ENCODE measurements at regions not wholly inside any gene's neighbourhood (a gene's known extent, or its start where the extent isn't known, plus 50 kb on each side); places are given as distances from the start of the nearest gene placed in this dataset.

DNA sequence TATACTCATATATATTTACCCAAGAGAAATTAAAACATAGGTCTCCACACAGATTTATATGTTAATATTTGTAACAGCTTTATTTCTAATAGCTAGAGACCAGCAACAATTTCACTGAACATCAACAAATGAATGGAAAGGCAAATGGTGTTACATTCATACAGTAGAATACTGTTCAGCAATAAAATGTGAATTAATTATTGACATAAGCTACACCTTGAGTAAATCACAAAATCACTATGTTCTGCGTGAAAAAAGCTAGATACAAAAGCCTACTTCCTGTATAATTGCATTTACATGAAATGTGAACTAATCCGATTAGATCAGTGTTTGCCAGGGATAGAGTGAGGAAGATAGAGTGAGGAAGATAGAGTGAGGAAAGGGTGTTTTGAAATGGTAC lies 945.7 kb downstream of the SQOR start:
- no peaks in the 10 kb centered on the region for H3K4me1 ChIP-seq (ENCODE audit: control extremely low read depth in 1 of 4, control insufficient read depth in 4 of 4, insufficient read depth in 4 of 4, low read length in 3 of 4)

DNA sequence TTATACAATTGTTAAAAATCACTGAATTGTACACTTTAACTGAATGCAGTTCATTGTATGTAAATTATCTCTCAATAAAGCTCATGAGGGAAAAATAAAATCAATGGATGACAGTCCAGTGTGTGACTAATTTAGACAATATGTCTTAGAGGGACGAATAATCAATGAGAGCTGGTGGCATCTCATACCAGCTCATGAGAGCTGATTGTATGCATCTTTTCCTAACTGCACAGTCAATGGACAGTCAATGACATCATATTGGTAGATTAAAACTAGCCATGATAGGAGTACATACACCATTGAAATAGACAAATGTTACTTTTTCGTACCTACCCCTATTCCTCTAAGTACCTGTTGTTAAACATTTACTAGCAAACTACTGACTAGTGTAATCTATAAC lies 946.1 kb downstream of the SQOR start:
- no peaks in the 10 kb centered on the region for H3K36me3 ChIP-seq (ENCODE audit: control insufficient read depth in 4 of 4, insufficient read depth in 4 of 4, low read length in 3 of 4)
- H3K27ac ChIP-seq (ENCODE audit: insufficient read depth in 1 of 2, low read depth in 1 of 2, low read length in 2 of 2, poor library complexity in 1 of 2, severe bottlenecking in 2 of 2), result no peak overlapping the region
- no peak overlapping the region for H3K4me3 ChIP-seq (ENCODE audit: control insufficient read depth in 1 of 7, extremely low read depth in 1 of 7, insufficient read depth in 4 of 7, low read depth in 2 of 7, low read length in 6 of 7)
- H3K9me3 ChIP-seq (ENCODE audit: control extremely low read depth in 1 of 5, control insufficient read depth in 4 of 5, insufficient read depth in 2 of 5, low read depth in 1 of 5, low read length in 4 of 5), result no peaks in the 10 kb centered on the region
- no peaks in the 10 kb centered on the region for H3K4me1 ChIP-seq (ENCODE audit: control extremely low read depth in 1 of 4, control insufficient read depth in 4 of 4, insufficient read depth in 4 of 4, low read length in 3 of 4)
- POLR2A ChIA-PET, result no interaction called here
- H3K27me3 ChIP-seq (replicated peaks in 2 of 5; ENCODE audit: control insufficient read depth in 4 of 5, insufficient read depth in 5 of 5, low read length in 4 of 5), result no peaks in the 10 kb centered on the region
- CTCF ChIA-PET, result no interaction called here
- DNase-seq, result no peak
- 91% methylated on average over 1 of the region's 2 CpGs for WGBS (ENCODE audit: insufficient coverage)

More for the DNA sequence above, 945.7 kb downstream of the SQOR start:
- H3K27me3 ChIP-seq (replicated peaks in 2 of 5; ENCODE audit: control insufficient read depth in 4 of 5, insufficient read depth in 5 of 5, low read length in 4 of 5), result no peaks in the 10 kb centered on the region
- H3K9me3 ChIP-seq (ENCODE audit: control extremely low read depth in 1 of 5, control insufficient read depth in 4 of 5, insufficient read depth in 2 of 5, low read depth in 1 of 5, low read length in 4 of 5), result no peaks in the 10 kb centered on the region
- POLR2A ChIA-PET, result no interaction called here
- H3K4me3 ChIP-seq (ENCODE audit: control insufficient read depth in 1 of 7, extremely low read depth in 1 of 7, insufficient read depth in 4 of 7, low read depth in 2 of 7, low read length in 6 of 7), result no peak overlapping the region
- WGBS (ENCODE audit: insufficient coverage), result no CpG with 5 or more reads among the region's 2 CpGs
- DNase-seq, result no peak
- no peaks in the 10 kb centered on the region for H3K36me3 ChIP-seq (ENCODE audit: control insufficient read depth in 4 of 4, insufficient read depth in 4 of 4, low read length in 3 of 4)
- H3K27ac ChIP-seq (ENCODE audit: insufficient read depth in 1 of 2, low read depth in 1 of 2, low read length in 2 of 2, poor library complexity in 1 of 2, severe bottlenecking in 2 of 2), result no peak overlapping the region
- CTCF ChIA-PET, result no interaction called here

DNA sequence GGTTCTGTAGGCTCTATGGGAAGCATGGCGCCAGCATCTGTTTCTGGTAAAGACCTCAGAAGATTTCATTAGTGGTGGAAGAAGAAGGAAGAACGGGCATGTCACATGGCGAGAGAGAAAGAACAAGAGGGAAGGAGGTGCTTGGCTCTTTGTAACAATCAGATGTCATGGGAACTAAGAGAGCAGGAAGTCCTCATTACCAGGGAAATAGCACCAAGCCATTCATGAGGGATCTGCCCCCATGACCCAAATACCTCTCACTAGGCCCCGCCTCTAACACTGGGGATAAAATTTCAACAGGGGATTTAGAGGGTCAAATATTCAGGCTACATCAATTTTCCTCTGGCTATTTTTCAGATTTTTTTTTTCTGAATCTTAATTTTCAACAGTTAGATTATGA lies 954.3 kb downstream of the SQOR start:
- Histone ChIP-seq H3K36me3 (ENCODE audit: control insufficient read depth in 4 of 4, insufficient read depth in 4 of 4, low read length in 3 of 4) (no peaks in the 10 kb centered on the region), H3K4me1 (ENCODE audit: control extremely low read depth in 1 of 4, control insufficient read depth in 4 of 4, insufficient read depth in 4 of 4, low read length in 3 of 4) (no peaks in the 10 kb centered on the region), H3K27me3 (replicated peaks in 2 of 5; ENCODE audit: control insufficient read depth in 4 of 5, insufficient read depth in 5 of 5, low read length in 4 of 5) (no peaks in the 10 kb centered on the region), H3K27ac (ENCODE audit: insufficient read depth in 1 of 2, low read depth in 1 of 2, low read length in 2 of 2, poor library complexity in 1 of 2, severe bottlenecking in 2 of 2) (no peak overlapping the region), H3K9me3 (ENCODE audit: control extremely low read depth in 1 of 5, control insufficient read depth in 4 of 5, insufficient read depth in 2 of 5, low read depth in 1 of 5, low read length in 4 of 5) (no peaks in the 10 kb centered on the region), H3K4me3 (ENCODE audit: control insufficient read depth in 1 of 7, extremely low read depth in 1 of 7, insufficient read depth in 4 of 7, low read depth in 2 of 7, low read length in 6 of 7) (no peak overlapping the region)
- no peak for DNase-seq
- POLR2A ChIA-PET, result no interaction called here
- 76% methylated on average over 3 of the region's 4 CpGs for WGBS (ENCODE audit: insufficient coverage)
- CTCF ChIA-PET, result no interaction called here

DNA sequence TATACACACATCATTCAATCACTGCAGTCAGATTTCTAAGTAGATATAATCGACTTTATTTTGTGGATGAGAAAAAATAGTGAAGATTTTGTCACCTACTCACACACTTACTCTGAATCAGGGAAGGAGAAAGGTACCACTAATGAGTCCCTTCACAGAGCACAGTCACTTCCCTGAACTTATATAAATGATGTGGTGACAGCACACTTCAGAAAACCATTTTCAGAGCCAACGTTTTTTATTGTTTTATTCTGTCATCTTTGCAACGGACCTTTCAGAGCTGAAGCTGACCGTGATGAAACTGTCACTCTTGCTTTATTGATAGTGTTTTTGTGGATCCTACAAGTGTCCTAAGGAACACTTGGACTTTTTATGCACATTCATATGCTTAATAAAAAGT lies 956.6 kb downstream of the SQOR start:
- no CpG with 5 or more reads among the region's 4 CpGs for WGBS (ENCODE audit: insufficient coverage)

DNA sequence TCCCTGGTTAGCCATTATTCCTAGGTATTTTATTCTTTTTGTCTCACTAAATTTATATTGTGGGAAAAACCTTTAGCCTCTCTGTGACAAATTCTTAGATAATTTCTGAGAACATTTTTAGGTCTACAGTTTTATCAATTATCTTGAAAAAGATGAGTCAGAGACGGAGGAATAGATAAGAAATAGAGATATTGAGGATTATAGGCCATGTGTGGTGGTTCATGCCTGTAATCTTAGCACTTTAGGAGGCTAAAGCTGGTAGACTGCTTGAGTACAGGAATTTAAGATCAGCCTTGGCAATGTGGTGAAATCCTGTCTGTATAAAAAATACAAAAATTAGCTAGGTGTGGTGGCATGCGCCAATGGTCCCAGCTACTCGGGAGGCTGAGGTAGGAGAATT lies 960.2 kb downstream of the SQOR start:
- no peaks in the 10 kb centered on the region for H3K27me3 ChIP-seq (replicated peaks in 2 of 5; ENCODE audit: control insufficient read depth in 4 of 5, insufficient read depth in 5 of 5, low read length in 4 of 5)
- no peak overlapping the region for H3K27ac ChIP-seq (ENCODE audit: insufficient read depth in 1 of 2, low read depth in 1 of 2, low read length in 2 of 2, poor library complexity in 1 of 2, severe bottlenecking in 2 of 2)
- H3K36me3 ChIP-seq (ENCODE audit: control insufficient read depth in 4 of 4, insufficient read depth in 4 of 4, low read length in 3 of 4), result no peaks in the 10 kb centered on the region
- H3K4me3 ChIP-seq (ENCODE audit: control insufficient read depth in 1 of 7, extremely low read depth in 1 of 7, insufficient read depth in 4 of 7, low read depth in 2 of 7, low read length in 6 of 7), result no peak overlapping the region
- no peaks in the 10 kb centered on the region for H3K4me1 ChIP-seq (ENCODE audit: control extremely low read depth in 1 of 4, control insufficient read depth in 4 of 4, insufficient read depth in 4 of 4, low read length in 3 of 4)
- 88% methylated on average over 2 of the region's 3 CpGs for WGBS (ENCODE audit: insufficient coverage)
- no peak for DNase-seq
- CTCF ChIA-PET, result no interaction called here
- no peaks in the 10 kb centered on the region for H3K9me3 ChIP-seq (ENCODE audit: control extremely low read depth in 1 of 5, control insufficient read depth in 4 of 5, insufficient read depth in 2 of 5, low read depth in 1 of 5, low read length in 4 of 5)
- POLR2A ChIA-PET, result no interaction called here

More for the DNA sequence above, 956.6 kb downstream of the SQOR start:
- H3K27me3 ChIP-seq (replicated peaks in 2 of 5; ENCODE audit: control insufficient read depth in 4 of 5, insufficient read depth in 5 of 5, low read length in 4 of 5), result no peaks in the 10 kb centered on the region
- no peaks in the 10 kb centered on the region for H3K9me3 ChIP-seq (ENCODE audit: control extremely low read depth in 1 of 5, control insufficient read depth in 4 of 5, insufficient read depth in 2 of 5, low read depth in 1 of 5, low read length in 4 of 5)
- H3K4me1 ChIP-seq (ENCODE audit: control extremely low read depth in 1 of 4, control insufficient read depth in 4 of 4, insufficient read depth in 4 of 4, low read length in 3 of 4), result no peaks in the 10 kb centered on the region
- H3K27ac ChIP-seq (ENCODE audit: insufficient read depth in 1 of 2, low read depth in 1 of 2, low read length in 2 of 2, poor library complexity in 1 of 2, severe bottlenecking in 2 of 2), result no peak overlapping the region
- POLR2A ChIA-PET, result no interaction called here
- no peak overlapping the region for H3K4me3 ChIP-seq (ENCODE audit: control insufficient read depth in 1 of 7, extremely low read depth in 1 of 7, insufficient read depth in 4 of 7, low read depth in 2 of 7, low read length in 6 of 7)
- CTCF ChIA-PET, result no interaction called here
- H3K36me3 ChIP-seq (ENCODE audit: control insufficient read depth in 4 of 4, insufficient read depth in 4 of 4, low read length in 3 of 4), result no peaks in the 10 kb centered on the region
- no peak for DNase-seq

DNA sequence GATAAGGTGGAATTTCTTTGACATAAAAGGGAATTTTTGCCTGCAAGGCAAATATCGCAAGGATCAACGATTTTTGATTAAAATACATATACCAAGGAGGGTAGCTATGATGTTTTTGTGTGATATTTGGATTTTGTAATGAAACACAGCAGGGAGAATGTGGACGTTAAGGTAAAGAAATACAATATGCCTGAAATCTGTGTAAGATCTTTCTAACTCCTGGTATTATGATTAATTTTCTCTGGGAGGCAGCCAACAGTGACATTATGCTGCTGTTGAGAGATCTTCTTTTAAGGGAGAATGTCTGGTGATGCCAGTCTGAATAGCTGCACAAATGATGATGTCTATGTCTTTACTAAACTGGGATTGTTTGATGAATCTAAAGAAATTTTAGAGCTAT lies 972.2 kb downstream of the SQOR start:
- Histone ChIP-seq H3K4me3 (ENCODE audit: control insufficient read depth in 1 of 7, extremely low read depth in 1 of 7, insufficient read depth in 4 of 7, low read depth in 2 of 7, low read length in 6 of 7) (no peak overlapping the region), H3K9me3 (ENCODE audit: control extremely low read depth in 1 of 5, control insufficient read depth in 4 of 5, insufficient read depth in 2 of 5, low read depth in 1 of 5, low read length in 4 of 5) (no peaks in the 10 kb centered on the region), H3K4me1 (ENCODE audit: control extremely low read depth in 1 of 4, control insufficient read depth in 4 of 4, insufficient read depth in 4 of 4, low read length in 3 of 4) (no peaks in the 10 kb centered on the region), H3K27me3 (replicated peaks in 2 of 5; ENCODE audit: control insufficient read depth in 4 of 5, insufficient read depth in 5 of 5, low read length in 4 of 5) (no peaks in the 10 kb centered on the region), H3K27ac (ENCODE audit: insufficient read depth in 1 of 2, low read depth in 1 of 2, low read length in 2 of 2, poor library complexity in 1 of 2, severe bottlenecking in 2 of 2) (no peak overlapping the region), H3K36me3 (ENCODE audit: control insufficient read depth in 4 of 4, insufficient read depth in 4 of 4, low read length in 3 of 4) (no peaks in the 10 kb centered on the region)
- WGBS (ENCODE audit: insufficient coverage), result no CpG with 5 or more reads among the region's 3 CpGs
- ChIA-PET POLR2A (interaction anchor here (0.6 kb wide), 1 partner anchor 163 kb away, joined by 3 read pairs; no protein-coding TSS in a partner anchor), CTCF (no interaction called here)
- no peak for DNase-seq

DNA sequence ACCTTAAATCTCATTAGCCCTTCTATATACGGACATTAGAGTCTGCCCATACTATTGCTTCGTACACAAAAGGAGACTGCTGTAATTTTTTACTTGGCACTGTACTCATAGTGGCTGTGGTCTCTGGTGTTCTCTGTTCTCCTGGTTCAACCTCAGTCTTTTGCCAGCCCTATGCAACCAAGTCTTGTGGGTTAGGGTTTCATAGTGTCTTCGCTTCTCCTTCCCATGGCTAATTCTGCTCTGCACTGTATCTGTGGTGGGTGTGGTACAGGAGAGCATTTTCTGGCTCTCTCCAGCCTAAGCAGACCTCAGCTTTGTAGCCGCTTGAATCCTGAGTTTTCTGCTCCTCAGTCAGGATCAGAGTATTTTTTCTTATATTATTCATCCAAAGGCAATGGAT lies 981.2 kb downstream of the SQOR start:
- Histone ChIP-seq H3K4me3 (ENCODE audit: control insufficient read depth in 1 of 7, extremely low read depth in 1 of 7, insufficient read depth in 4 of 7, low read depth in 2 of 7, low read length in 6 of 7) (no peak overlapping the region), H3K9me3 (ENCODE audit: control extremely low read depth in 1 of 5, control insufficient read depth in 4 of 5, insufficient read depth in 2 of 5, low read depth in 1 of 5, low read length in 4 of 5) (peaks cover 0 to 2% (median 0%) of the 10 kb centered on the region in 5 experiments), H3K4me1 (ENCODE audit: control extremely low read depth in 1 of 4, control insufficient read depth in 4 of 4, insufficient read depth in 4 of 4, low read length in 3 of 4) (no peaks in the 10 kb centered on the region), H3K36me3 (ENCODE audit: control insufficient read depth in 4 of 4, insufficient read depth in 4 of 4, low read length in 3 of 4) (no peaks in the 10 kb centered on the region), H3K27me3 (replicated peaks in 2 of 5; ENCODE audit: control insufficient read depth in 4 of 5, insufficient read depth in 5 of 5, low read length in 4 of 5) (no peaks in the 10 kb centered on the region), H3K27ac (ENCODE audit: insufficient read depth in 1 of 2, low read depth in 1 of 2, low read length in 2 of 2, poor library complexity in 1 of 2, severe bottlenecking in 2 of 2) (no peak overlapping the region)
- POLR2A ChIA-PET, result no interaction called here
- no peak for DNase-seq
- WGBS (ENCODE audit: insufficient coverage), result 95% methylated on average over 2 of the region's 4 CpGs
- CTCF ChIA-PET, result no interaction called here

DNA sequence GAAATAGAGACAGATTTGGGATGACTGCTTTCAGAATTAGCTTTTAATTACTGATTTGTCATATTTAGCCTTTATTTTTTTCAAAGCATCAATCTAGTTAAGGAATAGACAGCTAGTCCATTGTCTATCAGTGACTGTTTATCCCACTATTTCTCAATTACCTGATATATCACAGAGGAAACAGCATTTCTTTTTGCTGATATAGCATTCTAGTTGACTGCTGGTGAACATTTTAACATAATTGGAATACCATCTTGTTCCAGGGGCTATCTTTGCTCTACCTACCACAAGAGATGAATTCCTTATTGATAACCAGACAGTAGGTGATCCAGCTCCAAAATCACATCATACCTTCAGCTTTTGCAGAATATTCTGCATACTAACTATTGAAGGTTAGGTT lies 982.7 kb downstream of the SQOR start:
- H3K9me3 ChIP-seq (ENCODE audit: control extremely low read depth in 1 of 5, control insufficient read depth in 4 of 5, insufficient read depth in 2 of 5, low read depth in 1 of 5, low read length in 4 of 5), result peaks cover 0 to 2% (median 0%) of the 10 kb centered on the region in 5 experiments
- no peaks in the 10 kb centered on the region for H3K36me3 ChIP-seq (ENCODE audit: control insufficient read depth in 4 of 4, insufficient read depth in 4 of 4, low read length in 3 of 4)
- no peaks in the 10 kb centered on the region for H3K27me3 ChIP-seq (replicated peaks in 2 of 5; ENCODE audit: control insufficient read depth in 4 of 5, insufficient read depth in 5 of 5, low read length in 4 of 5)
- no peak overlapping the region for H3K27ac ChIP-seq (ENCODE audit: insufficient read depth in 1 of 2, low read depth in 1 of 2, low read length in 2 of 2, poor library complexity in 1 of 2, severe bottlenecking in 2 of 2)
- CTCF ChIA-PET, result no interaction called here
- H3K4me1 ChIP-seq (ENCODE audit: control extremely low read depth in 1 of 4, control insufficient read depth in 4 of 4, insufficient read depth in 4 of 4, low read length in 3 of 4), result no peaks in the 10 kb centered on the region
- no peak for DNase-seq
- POLR2A ChIA-PET, result no interaction called here
- H3K4me3 ChIP-seq (ENCODE audit: control insufficient read depth in 1 of 7, extremely low read depth in 1 of 7, insufficient read depth in 4 of 7, low read depth in 2 of 7, low read length in 6 of 7), result no peak overlapping the region

Measured in common myeloid progenitor, CD34-positive (primary cell).